DND-41 (cell line): ENCODE measurements at regions not wholly inside any gene's neighbourhood (a gene's known extent, or its start where the extent isn't known, plus 50 kb on each side); places are given as distances from the start of the nearest gene placed in this dataset.

Source experiments
- ATAC-seq: fragments of 200-7000 bp; cut with Tn5 transposase; 3 replicates; pipeline ENCODE4 v1.9.1; 2021; ENCODE audit warnings: low read depth; ENCODE audit not compliant: insufficient read depth
- DNase-seq: peaks from one replicate; pipeline ENCODE4 v3.0.0-alpha.2; 2020
- H2AFZ ChIP-seq: 2 replicates; pipeline ENCODE4 v1.6.0; 2012; ENCODE audit warnings: low read depth, low read length
- H3K27ac ChIP-seq: 2 replicates; pipeline ENCODE4 v1.5.1; 2012; ENCODE audit warnings: low read length, inconsistent platforms
- H3K27me3 ChIP-seq: fragments of 200-600 bp; sonication (generic); 2 replicates; pipeline ENCODE4 v1.6.0; 2012; ENCODE audit warnings: low read length, mild to moderate bottlenecking, inconsistent platforms; ENCODE audit not compliant: insufficient read depth, poor library complexity
- H3K36me3 ChIP-seq: 2 replicates; pipeline ENCODE4 v1.5.1; 2012; ENCODE audit warnings: low read length, inconsistent platforms; ENCODE audit not compliant: insufficient read depth
- H3K4me1 ChIP-seq: 2 replicates; pipeline ENCODE4 v1.5.1; 2012; ENCODE audit warnings: mild to moderate bottlenecking, low read length; ENCODE audit not compliant: insufficient read depth
- H3K4me2 ChIP-seq: 2 replicates; pipeline ENCODE4 v1.6.0; 2012; ENCODE audit warnings: mild to moderate bottlenecking, moderate library complexity, low read length, inconsistent platforms; ENCODE audit not compliant: insufficient read depth
- H3K4me3 ChIP-seq, 2 experiments: fragments of 200-600 bp in 1 of 2; shearing (Covaris generic) in 1 of 2; 2 replicates each; pipeline ENCODE4 v1.5.1; 2012 to 2016; ENCODE audit warnings: inconsistent platforms in 2 of 2, low read length in 2 of 2, mild to moderate bottlenecking in 2 of 2, low read depth in 1 of 2, moderate library complexity in 1 of 2
- H3K79me2 ChIP-seq: 2 replicates; pipeline ENCODE4 v1.6.0; 2012; ENCODE audit warnings: low read length, inconsistent platforms; ENCODE audit not compliant: insufficient read depth
- H3K9ac ChIP-seq: 2 replicates; pipeline ENCODE4 v1.6.0; 2012; ENCODE audit warnings: low read depth, mild to moderate bottlenecking, inconsistent platforms, low read length, moderate library complexity
- H3K9me3 ChIP-seq: 2 replicates; pipeline ENCODE4 v1.5.1; 2012; ENCODE audit warnings: low read length, moderate library complexity, mild to moderate bottlenecking, inconsistent platforms; ENCODE audit not compliant: insufficient read depth, severe bottlenecking
- H4K20me1 ChIP-seq: 2 replicates; pipeline ENCODE4 v1.6.0; 2012; ENCODE audit warnings: low read length; ENCODE audit not compliant: insufficient read depth
- CTCF ChIP-seq: IDR thresholded peaks from 2 replicates; pipeline ENCODE4 v1.5.1; 2012; ENCODE audit warnings: borderline replicate concordance, low read length, moderate library complexity, mild to moderate bottlenecking; ENCODE audit not compliant: poor library complexity, severe bottlenecking; ENCODE audit errors: extremely low read depth
- EZH2 ChIP-seq: IDR thresholded peaks from 3 replicates; pipeline ENCODE4 v1.6.1; 2012; ENCODE audit warnings: borderline replicate concordance, low read depth, mild to moderate bottlenecking, moderate library complexity, low read length, inconsistent platforms; ENCODE audit not compliant: severe bottlenecking

- Histone ChIP-seq H3K27me3 (peaks cover 23% of the 10 kb centered on the region), H3K79me2 (no peaks in the 10 kb centered on the region), H3K4me3 (no peak overlapping the region), H3K4me1 (no peaks in the 10 kb centered on the region), H4K20me1 (no peaks in the 10 kb centered on the region), H3K4me2 (no peak overlapping the region), H3K36me3 (no peaks in the 10 kb centered on the region), H3K27ac (no peak overlapping the region), H3K9ac (no peak overlapping the region), H3K9me3 (no peaks in the 10 kb centered on the region), H2AFZ (no peak overlapping the region)
- DNase-seq (no peak), ATAC-seq (no peak)
- no peak for TF ChIP-seq CTCF
- no peak for TF ChIP-seq EZH2
Measured at GRCh38 chr10:121420006-121420405, 178.2 kb downstream of the FGFR2 start.

GRCh38 chr10:121422096-121422495 is 176.1 kb downstream of the FGFR2 start:
- H2AFZ ChIP-seq: no peak overlapping the region
- no peaks in the 10 kb centered on the region for H4K20me1 ChIP-seq
- no peak overlapping the region for H3K4me2 ChIP-seq
- H3K9ac ChIP-seq: no peak overlapping the region
- TF ChIP-seq CTCF: no peak
- no peaks in the 10 kb centered on the region for H3K79me2 ChIP-seq
- no peaks in the 10 kb centered on the region for H3K9me3 ChIP-seq
- no peaks in the 10 kb centered on the region for H3K4me1 ChIP-seq
- peaks cover 23% of the 10 kb centered on the region for H3K27me3 ChIP-seq
- H3K4me3 ChIP-seq: no peak overlapping the region
- no peak overlapping the region for H3K27ac ChIP-seq
- H3K36me3 ChIP-seq: no peaks in the 10 kb centered on the region
- ATAC-seq (no peak), DNase-seq (no peak)

- Histone ChIP-seq H3K4me3 (no peak overlapping the region), H4K20me1 (no peaks in the 10 kb centered on the region), H3K27me3 (peaks cover 7% of the 10 kb centered on the region), H3K79me2 (no peaks in the 10 kb centered on the region), H3K9ac (no peak overlapping the region), H3K4me2 (no peak overlapping the region), H2AFZ (no peak overlapping the region), H3K9me3 (no peaks in the 10 kb centered on the region), H3K27ac (no peak overlapping the region), H3K4me1 (no peaks in the 10 kb centered on the region), H3K36me3 (no peaks in the 10 kb centered on the region)
- DNase-seq (no peak), ATAC-seq (no peak)
- no peak for TF ChIP-seq EZH2
- no peak for TF ChIP-seq CTCF
Measured at GRCh38 chr10:121425623-121426022, 172.6 kb downstream of the FGFR2 start.

GRCh38 chr10:121426307-121426706 is 171.9 kb downstream of the FGFR2 start:
- Histone ChIP-seq H3K9me3 (no peaks in the 10 kb centered on the region), H3K4me2 (no peak overlapping the region), H4K20me1 (no peaks in the 10 kb centered on the region), H3K4me3 (no peak overlapping the region), H3K27me3 (peaks cover 4% of the 10 kb centered on the region), H3K79me2 (no peaks in the 10 kb centered on the region), H3K9ac (no peak overlapping the region), H3K36me3 (no peaks in the 10 kb centered on the region), H3K4me1 (no peaks in the 10 kb centered on the region), H2AFZ (no peak overlapping the region), H3K27ac (no peak overlapping the region)
- no peak for ATAC-seq
- DNase-seq: no peak
- TF ChIP-seq CTCF: no peak
- no peak for TF ChIP-seq EZH2
